HL-60 (cell line): ENCODE measurements at regions not wholly inside any gene's neighbourhood (a gene's known extent, or its start where the extent isn't known, plus 50 kb on each side); places are given as distances from the start of the nearest gene placed in this dataset.

Source experiments
- DNase-seq, 2 experiments: peaks; one replicate each; pipeline ENCODE4 v3.0.0-alpha.2; 2010 to 2020; ENCODE audit warnings: low read depth in 1 of 2, low spot score in 1 of 2
- H3K27ac ChIP-seq: fragments of 250-450 bp; sonication (Bioruptor Pico); replicated peaks from 2 replicates; pipeline ENCODE4 v1.5.1; 2020; ENCODE audit warnings: mild to moderate bottlenecking, moderate library complexity
- H3K27me3 ChIP-seq: fragments of 250-450 bp; sonication (Bioruptor Pico); 2 replicates; pipeline ENCODE4 v1.5.1; 2021; ENCODE audit warnings: mild to moderate bottlenecking, moderate library complexity; ENCODE audit not compliant: insufficient read depth, poor library complexity, severe bottlenecking
- H3K4me3 ChIP-seq: replicated peaks from 2 replicates; pipeline ENCODE4 v1.5.1; 2011; ENCODE audit warnings: mild to moderate bottlenecking, control low read depth, low read length; ENCODE audit not compliant: insufficient read depth
- GABPA ChIP-seq: IDR thresholded peaks from 2 replicates; pipeline ENCODE4 v1.6.1; 2012; ENCODE audit warnings: low read depth
- POLR2AphosphoS5 ChIP-seq: IDR thresholded peaks from 2 replicates; pipeline ENCODE4 v1.6.1; 2012; ENCODE audit warnings: low read depth
- SPI1 ChIP-seq: IDR thresholded peaks from 2 replicates; pipeline ENCODE4 v1.6.1; 2012; ENCODE audit warnings: low read depth, mild to moderate bottlenecking, borderline replicate concordance
- TF ChIP-seq, protein P1 (sequence below): IDR thresholded peaks from 2 replicates; pipeline ENCODE4 v1.6.1; 2012; ENCODE audit warnings: low read depth; ENCODE audit not compliant: insufficient replicate concordance
- TF ChIP-seq, protein P2 (sequence below): IDR thresholded peaks from one replicate; pipeline ENCODE4 v1.5.1; 2011; ENCODE audit warnings: low read length, control low read depth, inconsistent platforms; ENCODE audit not compliant: insufficient read depth

DNA sequence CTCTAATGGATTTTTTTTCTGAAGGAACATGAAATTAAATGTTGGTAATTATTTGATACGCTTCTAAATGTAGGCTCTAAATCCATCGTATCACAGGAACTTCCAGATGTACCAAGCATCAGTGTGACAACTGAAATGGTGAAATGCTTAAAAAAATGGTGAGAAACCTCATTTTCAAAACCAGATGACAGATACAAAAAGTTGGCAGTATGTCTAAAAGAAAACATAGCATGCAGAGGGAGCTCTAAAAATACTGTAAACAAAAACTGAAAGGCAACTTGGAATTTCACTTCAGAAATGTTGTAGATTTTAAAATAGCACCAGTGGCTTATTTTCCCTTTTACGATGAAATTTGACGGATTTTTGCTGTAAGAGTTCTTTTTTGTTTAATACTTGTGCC lies 1043.6 kb upstream of the WWC1 start:
- H3K27ac ChIP-seq: no peak overlapping the region
- DNase-seq: no peak
- H3K4me3 ChIP-seq: no peak overlapping the region
- H3K27me3 ChIP-seq: no peaks in the 10 kb centered on the region
- TF ChIP-seq POLR2AphosphoS5 (no peak), SPI1 (no peak)

DNA sequence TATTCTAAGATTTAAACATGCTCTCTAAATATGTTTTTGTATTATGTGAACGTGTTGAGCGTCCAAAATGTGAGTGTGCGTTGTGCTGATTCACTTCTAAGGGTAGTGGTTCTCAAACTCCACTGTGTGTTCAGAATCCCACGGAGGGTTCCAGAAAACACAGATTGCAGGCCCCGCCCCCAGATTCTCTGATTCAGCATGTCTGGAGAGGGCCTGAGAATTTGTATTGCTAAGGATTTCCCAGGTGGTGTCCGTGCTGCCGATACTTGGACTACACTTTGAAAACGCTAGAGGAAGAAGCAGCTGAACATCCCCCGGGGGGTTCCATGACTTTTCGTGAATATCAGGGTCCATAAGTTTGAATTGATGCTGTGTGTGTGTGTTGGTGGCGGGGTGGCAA lies 1043.2 kb upstream of the WWC1 start:
- no peak for DNase-seq
- no peak overlapping the region for H3K4me3 ChIP-seq
- no peaks in the 10 kb centered on the region for H3K27me3 ChIP-seq
- no peak overlapping the region for H3K27ac ChIP-seq
- no peak for TF ChIP-seq GABPA

DNA sequence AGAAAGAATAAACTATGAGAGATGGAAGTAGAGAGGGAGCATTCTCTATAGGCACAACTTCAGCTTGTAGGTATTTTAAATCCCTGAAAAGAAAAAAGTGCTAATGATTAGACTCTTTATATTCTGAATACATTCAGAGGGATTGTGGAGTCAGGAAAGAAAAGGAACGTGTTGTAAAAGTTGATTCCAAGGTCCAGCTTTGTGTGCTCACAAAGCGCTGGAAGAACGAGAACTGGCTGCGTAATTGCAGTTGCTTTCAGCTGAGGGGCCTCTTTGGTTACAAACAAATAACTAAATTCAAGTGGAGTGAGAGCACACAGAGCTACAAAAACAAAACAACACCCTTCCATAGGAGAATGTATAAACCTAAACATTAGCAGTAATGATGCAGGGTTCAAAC lies 1040.4 kb upstream of the WWC1 start:
- no peak for DNase-seq
- H3K27me3 ChIP-seq: no peaks in the 10 kb centered on the region
- TF ChIP-seq GABPA: no peak
- TF ChIP-seq, protein P1, sequence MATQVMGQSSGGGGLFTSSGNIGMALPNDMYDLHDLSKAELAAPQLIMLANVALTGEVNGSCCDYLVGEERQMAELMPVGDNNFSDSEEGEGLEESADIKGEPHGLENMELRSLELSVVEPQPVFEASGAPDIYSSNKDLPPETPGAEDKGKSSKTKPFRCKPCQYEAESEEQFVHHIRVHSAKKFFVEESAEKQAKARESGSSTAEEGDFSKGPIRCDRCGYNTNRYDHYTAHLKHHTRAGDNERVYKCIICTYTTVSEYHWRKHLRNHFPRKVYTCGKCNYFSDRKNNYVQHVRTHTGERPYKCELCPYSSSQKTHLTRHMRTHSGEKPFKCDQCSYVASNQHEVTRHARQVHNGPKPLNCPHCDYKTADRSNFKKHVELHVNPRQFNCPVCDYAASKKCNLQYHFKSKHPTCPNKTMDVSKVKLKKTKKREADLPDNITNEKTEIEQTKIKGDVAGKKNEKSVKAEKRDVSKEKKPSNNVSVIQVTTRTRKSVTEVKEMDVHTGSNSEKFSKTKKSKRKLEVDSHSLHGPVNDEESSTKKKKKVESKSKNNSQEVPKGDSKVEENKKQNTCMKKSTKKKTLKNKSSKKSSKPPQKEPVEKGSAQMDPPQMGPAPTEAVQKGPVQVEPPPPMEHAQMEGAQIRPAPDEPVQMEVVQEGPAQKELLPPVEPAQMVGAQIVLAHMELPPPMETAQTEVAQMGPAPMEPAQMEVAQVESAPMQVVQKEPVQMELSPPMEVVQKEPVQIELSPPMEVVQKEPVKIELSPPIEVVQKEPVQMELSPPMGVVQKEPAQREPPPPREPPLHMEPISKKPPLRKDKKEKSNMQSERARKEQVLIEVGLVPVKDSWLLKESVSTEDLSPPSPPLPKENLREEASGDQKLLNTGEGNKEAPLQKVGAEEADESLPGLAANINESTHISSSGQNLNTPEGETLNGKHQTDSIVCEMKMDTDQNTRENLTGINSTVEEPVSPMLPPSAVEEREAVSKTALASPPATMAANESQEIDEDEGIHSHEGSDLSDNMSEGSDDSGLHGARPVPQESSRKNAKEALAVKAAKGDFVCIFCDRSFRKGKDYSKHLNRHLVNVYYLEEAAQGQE: no peak
- TF ChIP-seq, protein P2, sequence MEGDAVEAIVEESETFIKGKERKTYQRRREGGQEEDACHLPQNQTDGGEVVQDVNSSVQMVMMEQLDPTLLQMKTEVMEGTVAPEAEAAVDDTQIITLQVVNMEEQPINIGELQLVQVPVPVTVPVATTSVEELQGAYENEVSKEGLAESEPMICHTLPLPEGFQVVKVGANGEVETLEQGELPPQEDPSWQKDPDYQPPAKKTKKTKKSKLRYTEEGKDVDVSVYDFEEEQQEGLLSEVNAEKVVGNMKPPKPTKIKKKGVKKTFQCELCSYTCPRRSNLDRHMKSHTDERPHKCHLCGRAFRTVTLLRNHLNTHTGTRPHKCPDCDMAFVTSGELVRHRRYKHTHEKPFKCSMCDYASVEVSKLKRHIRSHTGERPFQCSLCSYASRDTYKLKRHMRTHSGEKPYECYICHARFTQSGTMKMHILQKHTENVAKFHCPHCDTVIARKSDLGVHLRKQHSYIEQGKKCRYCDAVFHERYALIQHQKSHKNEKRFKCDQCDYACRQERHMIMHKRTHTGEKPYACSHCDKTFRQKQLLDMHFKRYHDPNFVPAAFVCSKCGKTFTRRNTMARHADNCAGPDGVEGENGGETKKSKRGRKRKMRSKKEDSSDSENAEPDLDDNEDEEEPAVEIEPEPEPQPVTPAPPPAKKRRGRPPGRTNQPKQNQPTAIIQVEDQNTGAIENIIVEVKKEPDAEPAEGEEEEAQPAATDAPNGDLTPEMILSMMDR: no peak
- no peak for TF ChIP-seq SPI1
- no peak for TF ChIP-seq POLR2AphosphoS5
- no peak overlapping the region for H3K4me3 ChIP-seq
- H3K27ac ChIP-seq: no peak overlapping the region

GRCh38 chr5:167254132-167254531 lies 1037.3 kb upstream of the WWC1 start:
- no peak overlapping the region for H3K4me3 ChIP-seq
- H3K27me3 ChIP-seq: no peaks in the 10 kb centered on the region
- H3K27ac ChIP-seq: no peak overlapping the region
- TF ChIP-seq GABPA (no peak), SPI1 (no peak), POLR2AphosphoS5 (no peak)
- TF ChIP-seq, protein P1: no peak
- TF ChIP-seq, protein P2: no peak
- DNase-seq: no peak

GRCh38 chr5:167255926-167256325 lies 1035.5 kb upstream of the WWC1 start:
- TF ChIP-seq GABPA (no peak), SPI1 (no peak), POLR2AphosphoS5 (no peak)
- TF ChIP-seq, protein P2: no peak
- TF ChIP-seq, protein P1: no peak
- Histone ChIP-seq H3K27ac (no peak overlapping the region), H3K27me3 (no peaks in the 10 kb centered on the region), H3K4me3 (no peak overlapping the region)
- DNase-seq: no peak
